ENCODE measurements at regions not wholly inside any gene's neighbourhood (a gene's known extent, or its start where the extent isn't known, plus 50 kb on each side); places are given as distances from the start of the nearest gene placed in this dataset.

DNA sequence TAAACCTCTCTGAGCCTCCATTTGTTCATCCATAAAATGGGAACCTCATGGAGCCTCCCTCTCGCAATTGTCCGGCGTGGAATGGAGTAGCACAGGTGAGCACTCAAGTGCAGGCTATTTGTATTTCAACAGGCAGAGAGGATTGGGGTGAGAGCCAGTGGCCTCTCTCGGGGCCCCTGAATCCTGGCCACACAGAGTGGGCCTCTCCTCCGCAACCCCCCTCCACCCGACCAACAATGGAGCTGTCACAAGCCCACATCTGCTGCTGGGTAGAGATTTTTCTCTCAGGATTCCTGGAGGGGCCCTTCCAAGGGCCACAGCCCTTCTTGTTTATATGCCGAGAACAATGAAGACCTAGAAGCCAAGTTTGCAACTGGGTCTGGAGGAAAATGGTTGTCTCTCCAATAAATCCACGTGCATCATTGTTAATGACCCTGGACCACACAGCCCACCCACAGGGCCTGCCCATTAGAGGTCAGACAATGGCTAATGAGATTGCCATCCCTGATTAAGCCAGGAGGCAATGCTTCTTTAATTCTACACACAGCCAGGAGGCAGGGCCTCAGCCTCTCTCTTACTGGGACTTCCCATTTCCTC lies 233.0 kb downstream of the ANKRD60 start:
- CTCF ChIA-PET, result no interaction called here
- H3K9me2 ChIP-seq (replicated peaks; ENCODE audit: low read length), result no peaks in the 10 kb centered on the region
- no peak for TF ChIP-seq EZH2phosphoT487 (IDR thresholded peaks at IDR 0.05; ENCODE audit: borderline replicate concordance, low read length)
- no peak for TF ChIP-seq EZH2 (IDR thresholded peaks at IDR 0.05; ENCODE audit: low read length, unreplicated experiment)
- TF ChIP-seq, protein P1, sequence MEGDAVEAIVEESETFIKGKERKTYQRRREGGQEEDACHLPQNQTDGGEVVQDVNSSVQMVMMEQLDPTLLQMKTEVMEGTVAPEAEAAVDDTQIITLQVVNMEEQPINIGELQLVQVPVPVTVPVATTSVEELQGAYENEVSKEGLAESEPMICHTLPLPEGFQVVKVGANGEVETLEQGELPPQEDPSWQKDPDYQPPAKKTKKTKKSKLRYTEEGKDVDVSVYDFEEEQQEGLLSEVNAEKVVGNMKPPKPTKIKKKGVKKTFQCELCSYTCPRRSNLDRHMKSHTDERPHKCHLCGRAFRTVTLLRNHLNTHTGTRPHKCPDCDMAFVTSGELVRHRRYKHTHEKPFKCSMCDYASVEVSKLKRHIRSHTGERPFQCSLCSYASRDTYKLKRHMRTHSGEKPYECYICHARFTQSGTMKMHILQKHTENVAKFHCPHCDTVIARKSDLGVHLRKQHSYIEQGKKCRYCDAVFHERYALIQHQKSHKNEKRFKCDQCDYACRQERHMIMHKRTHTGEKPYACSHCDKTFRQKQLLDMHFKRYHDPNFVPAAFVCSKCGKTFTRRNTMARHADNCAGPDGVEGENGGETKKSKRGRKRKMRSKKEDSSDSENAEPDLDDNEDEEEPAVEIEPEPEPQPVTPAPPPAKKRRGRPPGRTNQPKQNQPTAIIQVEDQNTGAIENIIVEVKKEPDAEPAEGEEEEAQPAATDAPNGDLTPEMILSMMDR (conservative IDR thresholded peaks at IDR 0.05; ENCODE audit: low read depth, low read length), result no peak
- peaks cover 7% of the 10 kb centered on the region for H3F3A ChIP-seq (ENCODE audit: low read length, unreplicated experiment)
- no peaks in the 10 kb centered on the region for H4K20me1 ChIP-seq (ENCODE audit: low read length)
- no peak overlapping the region for H3K4me3 ChIP-seq (ENCODE audit: low read length)
- H3K4me2 ChIP-seq (ENCODE audit: low read length), result no peak overlapping the region
- BruUV-seq (replicated peaks), result no TSS peak
- no peaks in the 10 kb centered on the region for H3K27me3 ChIP-seq (ENCODE audit: low read length)
- peaks cover 70% of the 10 kb centered on the region for H3K4me1 ChIP-seq (ENCODE audit: insufficient read depth, low read length)
- H3K36me3 ChIP-seq (ENCODE audit: low read depth, low read length), result no peaks in the 10 kb centered on the region
- no peak for DNase-seq
- H2AFZ ChIP-seq (ENCODE audit: low read length), result no peak overlapping the region
- H3K27ac ChIP-seq (ENCODE audit: low read length), result peak overlapping the region; percentile 95
- no peaks in the 10 kb centered on the region for H3K79me2 ChIP-seq (ENCODE audit: low read length)
- ATAC-seq, result no peak
- POLR2A ChIA-PET (ENCODE audit: unreplicated experiment), result no interaction called here
- H3K9ac ChIP-seq (ENCODE audit: low read length), result no peak overlapping the region; the same call in 1 of the 2 replicates
- intact Hi-C loops (cut with micrococcal nuclease), result loop anchor here (10.0 kb wide), 1 partner anchor 381 kb away; no protein-coding TSS in a partner anchor
- no peaks in the 10 kb centered on the region for H3K9me3 ChIP-seq (ENCODE audit: low read length)

DNA sequence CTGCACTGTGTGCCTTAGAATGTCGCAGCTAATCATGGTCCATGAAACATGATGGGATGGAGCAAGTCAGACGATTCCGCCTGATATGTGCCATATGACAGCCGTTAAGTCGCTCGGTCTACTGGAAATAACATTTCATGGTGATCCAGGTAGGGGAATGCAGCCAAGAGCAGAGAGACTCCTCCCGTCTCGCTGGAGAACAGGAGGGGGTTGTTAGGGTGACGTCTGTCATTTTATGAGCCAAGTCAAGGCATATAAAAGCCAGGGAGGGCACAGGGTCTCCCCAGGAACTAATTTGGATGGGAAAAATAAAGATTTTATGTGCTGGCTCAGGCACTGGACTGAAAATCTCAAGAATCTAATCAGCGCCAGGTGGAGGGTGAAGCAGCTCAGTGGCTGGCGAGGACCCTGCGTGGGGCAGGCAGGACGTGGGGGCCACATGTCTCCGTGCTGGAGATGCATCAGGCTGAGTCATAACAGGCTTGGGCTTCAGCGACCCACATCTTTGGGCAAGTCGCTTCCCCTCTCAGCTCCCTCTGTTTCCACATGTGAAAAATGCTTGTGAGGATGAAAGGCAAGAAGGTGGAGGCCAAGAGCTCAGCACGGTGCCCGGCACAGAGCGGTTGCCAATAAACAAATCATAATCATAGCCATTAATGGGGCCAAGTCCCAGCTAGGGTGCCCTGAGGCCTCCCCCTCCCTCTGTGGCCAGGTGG lies 234.6 kb downstream of the ANKRD60 start:
- Histone ChIP-seq H3K27me3 (ENCODE audit: low read length) (no peaks in the 10 kb centered on the region), H3K9me2 (replicated peaks; ENCODE audit: low read length) (no peaks in the 10 kb centered on the region), H3K27ac (ENCODE audit: low read length) (peak overlapping the region; percentile 95), H3K9ac (ENCODE audit: low read length) (peak overlapping the region; percentile 66), H3F3A (ENCODE audit: low read length, unreplicated experiment) (peaks cover 11% of the 10 kb centered on the region), H3K9me3 (ENCODE audit: low read length) (no peaks in the 10 kb centered on the region), H3K36me3 (ENCODE audit: low read depth, low read length) (no peaks in the 10 kb centered on the region), H2AFZ (ENCODE audit: low read length) (peak overlapping the region; percentile 28; the same call in 1 of the 2 replicates), H3K4me2 (ENCODE audit: low read length) (peak overlapping the region; percentile 59), H3K4me1 (ENCODE audit: insufficient read depth, low read length) (peaks cover 79% of the 10 kb centered on the region), H3K79me2 (ENCODE audit: low read length) (no peaks in the 10 kb centered on the region), H4K20me1 (ENCODE audit: low read length) (no peaks in the 10 kb centered on the region), H3K4me3 (ENCODE audit: low read length) (no peak overlapping the region)
- ATAC-seq (peak; percentile 13; the same call in 1 of the 2 replicates), DNase-seq (peak; percentile 76)
- POLR2A ChIA-PET (ENCODE audit: unreplicated experiment), result interaction anchor here (0.5 kb wide), 1 partner anchor 85 kb away, joined by 12 read pairs; no protein-coding TSS in a partner anchor
- no TSS peak for BruUV-seq (replicated peaks)
- intact Hi-C loops (cut with micrococcal nuclease), result loop anchor here (5.0 to 10.0 kb wide), 4 partner anchors 88 to 379 kb away; no protein-coding TSS in a partner anchor
- TF ChIP-seq EZH2 (IDR thresholded peaks at IDR 0.05; ENCODE audit: low read length, unreplicated experiment), result no peak
- TF ChIP-seq, protein P1 (conservative IDR thresholded peaks at IDR 0.05; ENCODE audit: low read depth, low read length), result no peak
- no peak for TF ChIP-seq EZH2phosphoT487 (IDR thresholded peaks at IDR 0.05; ENCODE audit: borderline replicate concordance, low read length)
- CTCF ChIA-PET, result no interaction called here
